ENCODE measurements at regions not wholly inside any gene's neighbourhood (a gene's known extent, or its start where the extent isn't known, plus 50 kb on each side); places are given as distances from the start of the nearest gene placed in this dataset.

- Mint-ChIP-seq H3K4me1 (ENCODE audit: unreplicated experiment) (peaks cover 41% of the 10 kb centered on the region), H3K27me3 (ENCODE audit: unreplicated experiment) (no peaks in the 10 kb centered on the region), H3K9me3 (ENCODE audit: unreplicated experiment) (no peaks in the 10 kb centered on the region), H3K27ac (ENCODE audit: unreplicated experiment) (no peak overlapping the region), H3K36me3 (ENCODE audit: unreplicated experiment) (peaks cover 12% of the 10 kb centered on the region), H3K4me3 (ENCODE audit: unreplicated experiment) (no peak overlapping the region)
- DNase-seq (ENCODE audit: extremely low spot score, unreplicated experiment): no peak
- TF ChIP-seq CTCF (IDR thresholded peaks at IDR 0.05): no peak
Observed at GRCh38 chr17:77483128-77483598, 342.4 kb downstream of the SEC14L1 start.

DNA sequence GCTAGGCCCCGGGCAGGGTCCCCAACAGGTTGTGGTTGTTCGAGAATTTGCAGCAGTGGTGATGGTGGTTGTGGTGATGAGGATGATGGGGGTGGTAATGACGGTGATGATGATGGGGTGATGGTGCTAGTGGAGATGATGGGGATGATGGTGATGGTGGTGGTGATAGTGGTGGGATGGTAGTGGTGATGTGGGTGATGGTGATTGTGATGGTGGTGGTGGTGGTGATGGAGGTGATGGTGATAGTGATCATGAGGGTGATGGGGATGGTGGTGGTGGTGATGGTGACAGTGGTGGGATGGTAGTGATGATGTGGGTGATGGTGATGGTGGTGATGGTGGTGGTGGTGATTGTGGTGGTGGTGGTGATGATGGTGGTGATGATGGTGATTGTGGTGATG lies 343.3 kb downstream of the SEC14L1 start:
- no peaks in the 10 kb centered on the region for H3K27me3 Mint-ChIP-seq (ENCODE audit: unreplicated experiment)
- TF ChIP-seq CTCF (IDR thresholded peaks at IDR 0.05): no peak
- H3K9me3 Mint-ChIP-seq (ENCODE audit: unreplicated experiment): no peaks in the 10 kb centered on the region
- no peak for DNase-seq (ENCODE audit: extremely low spot score, unreplicated experiment)
- H3K4me3 Mint-ChIP-seq (ENCODE audit: unreplicated experiment): no peak overlapping the region
- H3K27ac Mint-ChIP-seq (ENCODE audit: unreplicated experiment): no peak overlapping the region
- H3K4me1 Mint-ChIP-seq (ENCODE audit: unreplicated experiment): peaks cover 35% of the 10 kb centered on the region
- peaks cover 16% of the 10 kb centered on the region for H3K36me3 Mint-ChIP-seq (ENCODE audit: unreplicated experiment)

GRCh38 chr17:77485089-77485833 lies 344.5 kb downstream of the SEC14L1 start:
- no peak for TF ChIP-seq CTCF (IDR thresholded peaks at IDR 0.05)
- no peak for DNase-seq (ENCODE audit: extremely low spot score, unreplicated experiment)
- Mint-ChIP-seq H3K27me3 (ENCODE audit: unreplicated experiment) (no peaks in the 10 kb centered on the region), H3K9me3 (ENCODE audit: unreplicated experiment) (no peaks in the 10 kb centered on the region), H3K4me3 (ENCODE audit: unreplicated experiment) (no peak overlapping the region), H3K36me3 (ENCODE audit: unreplicated experiment) (peaks cover 16% of the 10 kb centered on the region), H3K4me1 (ENCODE audit: unreplicated experiment) (peaks cover 30% of the 10 kb centered on the region), H3K27ac (ENCODE audit: unreplicated experiment) (no peak overlapping the region)

GRCh38 chr17:77487211-77487629 lies 346.5 kb downstream of the SEC14L1 start:
- H3K27me3 Mint-ChIP-seq (ENCODE audit: unreplicated experiment): no peaks in the 10 kb centered on the region
- no peak for TF ChIP-seq CTCF (IDR thresholded peaks at IDR 0.05)
- no peaks in the 10 kb centered on the region for H3K9me3 Mint-ChIP-seq (ENCODE audit: unreplicated experiment)
- no peak overlapping the region for H3K27ac Mint-ChIP-seq (ENCODE audit: unreplicated experiment)
- no peak for DNase-seq (ENCODE audit: extremely low spot score, unreplicated experiment)
- no peak overlapping the region for H3K4me3 Mint-ChIP-seq (ENCODE audit: unreplicated experiment)
- peaks cover 19% of the 10 kb centered on the region for H3K36me3 Mint-ChIP-seq (ENCODE audit: unreplicated experiment)
- peaks cover 12% of the 10 kb centered on the region for H3K4me1 Mint-ChIP-seq (ENCODE audit: unreplicated experiment)

DNA sequence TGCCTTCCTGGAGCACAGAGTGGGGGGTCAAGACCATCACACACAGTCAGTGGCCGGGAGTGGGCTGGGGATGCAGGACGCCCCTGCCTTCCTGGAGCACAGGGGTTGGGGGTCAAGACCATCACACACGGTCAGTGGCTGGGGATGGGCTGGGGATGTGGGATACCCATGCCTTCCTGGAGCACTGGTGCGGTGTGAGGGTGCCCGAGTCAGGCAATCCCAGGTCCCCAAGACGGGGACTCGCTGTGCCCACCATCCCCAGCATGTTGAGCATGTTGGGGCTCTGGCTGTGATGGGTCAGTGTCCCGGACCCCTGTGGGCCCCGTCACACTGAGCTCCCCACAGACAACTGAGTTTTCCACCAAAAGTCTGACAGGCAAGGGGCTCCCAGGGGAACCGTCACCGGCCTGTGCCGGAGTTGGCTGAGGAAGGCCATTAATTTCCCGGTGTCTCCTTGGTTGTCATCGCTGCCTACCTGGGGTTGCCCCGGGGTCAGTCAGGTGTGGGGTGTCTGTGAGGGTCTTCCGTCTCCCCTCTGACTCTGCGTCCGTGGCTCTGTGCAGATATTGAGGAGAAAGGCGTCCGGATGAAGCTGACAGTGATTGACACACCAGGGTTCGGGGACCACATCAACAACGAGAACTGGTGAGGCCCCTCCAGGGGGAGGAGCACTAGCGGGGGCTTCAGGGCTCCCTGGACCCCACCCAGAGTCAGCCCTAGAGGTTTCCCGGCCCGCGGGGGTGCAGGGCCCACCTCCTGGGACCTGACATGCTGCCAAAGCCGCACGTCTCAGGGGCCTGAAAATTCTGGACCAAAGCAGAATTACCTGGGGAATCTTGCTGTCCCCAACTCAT lies 347.1 kb downstream of the SEC14L1 start:
- H3K36me3 Mint-ChIP-seq (ENCODE audit: unreplicated experiment): peaks cover 20% of the 10 kb centered on the region
- no peak for TF ChIP-seq CTCF (IDR thresholded peaks at IDR 0.05)
- peaks cover 12% of the 10 kb centered on the region for H3K4me1 Mint-ChIP-seq (ENCODE audit: unreplicated experiment)
- no peak for DNase-seq (ENCODE audit: extremely low spot score, unreplicated experiment)
- no peak overlapping the region for H3K27ac Mint-ChIP-seq (ENCODE audit: unreplicated experiment)
- H3K4me3 Mint-ChIP-seq (ENCODE audit: unreplicated experiment): no peak overlapping the region
- H3K27me3 Mint-ChIP-seq (ENCODE audit: unreplicated experiment): no peaks in the 10 kb centered on the region
- no peaks in the 10 kb centered on the region for H3K9me3 Mint-ChIP-seq (ENCODE audit: unreplicated experiment)

Measured in osteocyte (in vitro differentiated cells).